Pons (tissue), 1 donor: ENCODE measurements at regions not wholly inside any gene's neighbourhood (a gene's known extent, or its start where the extent isn't known, plus 50 kb on each side); places are given as distances from the start of the nearest gene placed in this dataset.
A peak's percentile ranks its signal among the peaks of the same experiment; 100 is the strongest.
"Not testable (repeated sequence)": the region's sequence is repeated elsewhere in the genome, so short reads cannot be mapped to it uniquely, and the experiment has no call there.

Experiments
- DNase-seq: peaks from one replicate; pipeline ENCODE4 v3.0.0-alpha.2; 2016; ENCODE audit warnings: low spot score

GRCh38 chr16:88265286-88265938 is 117.3 kb upstream of the ZNF469 start:
- not testable (repeated sequence) for DNase-seq

GRCh38 chr16:88266036-88266435 is 116.7 kb upstream of the ZNF469 start:
- DNase-seq, result not testable (repeated sequence)

DNA sequence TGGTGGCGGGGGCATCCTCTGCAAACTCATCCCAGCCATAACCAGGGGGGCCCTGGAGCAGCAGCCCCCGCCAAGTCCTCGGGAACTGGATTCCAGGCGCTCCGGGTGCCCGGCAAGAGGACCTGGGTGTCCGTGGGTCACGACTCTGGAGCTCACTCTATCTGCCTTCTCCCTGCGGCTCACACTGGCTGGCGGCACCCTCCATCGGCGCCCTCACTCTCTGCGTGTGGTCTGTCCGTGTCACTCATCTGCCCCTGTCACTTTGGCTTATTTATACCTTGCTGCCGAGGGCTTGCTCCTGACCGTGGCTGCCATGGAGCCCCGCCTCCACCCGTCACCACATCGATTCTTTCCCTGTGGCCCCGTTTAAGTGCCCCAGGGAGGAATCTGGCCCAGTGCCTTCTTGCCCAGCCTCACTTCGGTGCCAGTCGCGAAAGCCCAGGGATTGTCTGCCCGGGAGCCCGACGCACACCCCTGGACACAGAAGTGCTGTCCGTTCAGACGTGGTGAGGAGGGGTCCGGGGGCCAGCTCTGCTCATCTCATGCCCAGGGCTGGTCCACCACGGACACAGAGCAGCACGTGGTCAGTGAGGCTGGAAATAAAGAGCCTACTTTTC is 115.7 kb upstream of the ZNF469 start:
- DNase-seq, result peak; percentile 48

DNA sequence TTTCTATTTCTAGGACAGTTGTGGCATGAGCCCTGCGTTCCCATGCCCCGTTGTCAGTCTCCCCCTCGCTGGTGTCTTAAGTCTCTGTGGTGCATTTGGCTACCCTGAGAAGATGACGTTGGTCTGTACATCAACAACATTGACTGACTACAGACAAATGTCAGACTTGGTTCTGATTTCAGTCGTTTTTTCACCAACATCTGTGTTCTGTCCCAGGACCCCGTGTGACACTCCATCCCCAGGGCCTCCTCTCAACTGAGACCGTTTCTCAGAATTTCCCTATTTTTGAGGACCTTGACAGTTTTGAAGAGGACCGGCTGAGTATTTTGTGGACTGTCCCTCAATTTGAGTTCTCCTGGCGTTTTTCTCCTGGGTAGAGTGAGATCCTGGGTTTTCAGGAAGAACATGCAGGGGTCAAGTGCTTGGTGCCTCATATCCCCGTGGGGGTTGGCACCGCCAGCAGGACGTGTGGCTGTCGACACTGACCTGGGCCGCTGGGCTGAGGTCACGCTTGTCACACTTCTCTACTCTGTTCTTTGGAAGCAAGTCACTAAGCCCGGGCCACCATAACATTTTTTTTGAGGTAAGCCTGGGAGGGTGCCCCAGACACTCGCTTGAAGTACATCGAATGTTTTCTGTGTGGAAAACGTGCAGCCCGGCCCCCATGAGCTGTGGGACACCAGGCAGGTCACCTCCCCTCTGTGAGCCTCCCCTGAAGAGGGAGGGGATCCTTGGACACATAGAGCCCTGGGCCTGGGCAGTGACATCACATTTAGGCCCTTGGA is 114.4 kb upstream of the ZNF469 start:
- not testable (repeated sequence) for DNase-seq

DNA sequence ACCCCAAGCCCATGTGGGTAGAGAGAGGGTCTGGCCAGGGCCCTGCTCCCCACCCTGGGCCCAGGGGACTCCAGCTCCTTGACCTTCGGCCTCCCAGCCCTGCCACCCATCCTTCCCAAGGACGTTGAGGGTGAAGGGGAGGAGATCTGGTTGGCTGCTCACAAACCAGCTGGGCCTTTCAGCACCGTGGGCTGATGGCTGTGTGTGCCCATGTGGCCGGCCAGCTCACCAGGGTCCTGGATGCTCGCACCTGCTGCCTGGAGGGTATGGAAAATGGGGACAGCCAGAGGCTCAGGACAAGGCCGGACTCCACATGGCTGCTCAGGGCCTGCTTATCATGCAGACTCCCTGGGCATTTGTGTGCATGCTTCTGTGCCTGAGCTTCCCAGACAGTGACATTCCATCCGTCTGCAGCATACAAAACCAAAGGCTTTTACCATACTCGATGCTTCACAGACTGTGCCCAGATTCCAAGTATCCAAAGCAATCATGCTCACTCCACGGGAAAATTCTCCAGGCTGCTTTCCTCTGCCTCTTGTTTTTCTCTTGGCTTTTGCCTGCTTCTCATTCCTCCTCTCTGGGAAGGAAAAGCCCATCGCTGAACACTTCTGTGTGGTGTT is 112.5 kb upstream of the ZNF469 start:
- DNase-seq, result not testable (repeated sequence)

GRCh38 chr16:88271296-88271695 is 111.5 kb upstream of the ZNF469 start:
- not testable (repeated sequence) for DNase-seq

- DNase-seq, result not testable (repeated sequence)
These were observed 111.0 kb upstream of the ZNF469 start for GRCh38 chr16:88271776-88272175.

GRCh38 chr16:88272437-88272836 is 110.3 kb upstream of the ZNF469 start:
- DNase-seq, result not testable (repeated sequence)

DNA sequence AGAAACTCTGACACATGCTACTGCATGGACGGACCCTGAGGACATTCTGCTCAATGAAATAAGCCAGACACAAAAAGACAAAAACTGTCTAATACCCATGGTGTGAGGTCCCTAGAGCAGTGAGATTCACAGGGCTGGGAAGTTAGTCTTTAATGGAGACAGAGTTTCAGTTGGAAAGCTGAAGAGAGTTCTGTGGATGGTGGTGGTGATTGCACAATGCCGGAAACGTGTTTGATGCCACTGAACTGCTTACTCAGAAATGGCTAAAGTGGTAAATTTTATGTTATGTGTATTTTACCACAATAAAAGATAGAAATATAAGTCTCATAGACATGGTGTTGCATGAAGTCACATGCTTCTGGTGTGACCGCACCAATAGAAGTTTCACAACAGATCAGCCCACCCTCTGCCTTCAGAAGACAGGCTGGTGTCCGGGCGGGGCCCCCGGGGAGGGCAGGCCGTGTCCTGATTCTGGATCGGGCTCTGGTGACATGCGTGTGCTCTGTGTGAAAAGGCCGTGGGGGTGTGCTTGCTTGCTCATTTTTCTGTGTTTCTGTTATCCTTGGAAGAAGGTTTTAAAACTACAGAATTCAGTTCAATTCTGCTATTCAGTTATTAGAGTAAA is 108.5 kb upstream of the ZNF469 start:
- not testable (repeated sequence) for DNase-seq

DNA sequence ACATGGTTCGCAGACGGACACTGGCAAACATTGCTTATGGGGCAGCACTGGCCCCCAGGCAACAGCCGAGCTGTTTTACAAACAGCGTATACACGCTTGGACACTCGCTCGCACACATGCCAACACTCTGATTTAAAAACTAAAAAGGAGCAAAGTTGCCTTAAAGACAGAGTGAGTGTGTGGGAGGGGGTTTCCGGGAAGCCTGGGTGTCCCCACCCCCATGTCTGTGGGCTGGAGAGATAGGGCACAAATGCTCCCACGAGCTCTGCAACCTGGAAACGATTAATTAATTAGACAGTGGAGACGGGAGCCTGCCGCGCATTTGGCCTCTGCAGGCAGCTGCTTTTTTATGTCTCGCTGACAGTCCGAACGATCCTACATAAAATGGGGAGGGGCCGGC is 107.9 kb upstream of the ZNF469 start:
- no peak for DNase-seq

DNA sequence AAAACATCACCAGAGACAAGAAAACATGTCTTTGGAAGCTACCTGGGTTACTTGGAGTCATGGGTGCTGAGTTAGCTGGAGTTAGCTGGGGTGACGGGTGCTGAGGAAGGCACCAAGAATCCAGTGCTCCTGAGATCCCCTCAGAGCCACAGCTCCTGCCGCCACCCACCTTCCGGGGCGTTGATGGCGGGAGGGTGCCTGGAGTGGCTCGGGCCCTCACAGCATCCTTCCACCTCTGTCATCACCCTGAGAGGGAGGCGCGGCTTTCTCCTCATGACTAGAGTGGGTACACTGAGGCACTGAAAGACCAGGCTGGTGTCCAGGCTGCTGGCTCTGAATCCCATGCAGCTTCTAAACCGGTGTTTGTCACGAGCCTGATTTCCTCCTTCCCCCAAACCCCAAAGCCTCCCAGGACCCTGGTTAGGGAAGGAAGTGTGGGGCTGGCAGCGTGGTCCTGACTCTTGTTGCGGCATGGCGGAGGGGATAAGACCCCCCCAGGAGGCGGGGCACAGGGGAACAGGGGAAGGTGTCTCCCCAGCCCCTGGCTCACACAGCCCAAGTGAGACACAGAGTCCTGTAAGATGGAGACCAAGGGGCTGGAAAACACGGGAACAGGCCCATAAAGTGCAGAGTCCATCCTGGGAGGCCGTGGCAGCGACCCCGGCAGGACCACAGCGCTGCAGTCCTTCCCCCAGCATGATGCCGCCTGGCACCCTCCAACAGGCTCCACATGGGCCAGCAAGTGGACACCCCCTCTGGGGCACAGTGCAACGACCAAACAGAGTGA is 107.2 kb upstream of the ZNF469 start:
- DNase-seq, result not testable (repeated sequence)

DNA sequence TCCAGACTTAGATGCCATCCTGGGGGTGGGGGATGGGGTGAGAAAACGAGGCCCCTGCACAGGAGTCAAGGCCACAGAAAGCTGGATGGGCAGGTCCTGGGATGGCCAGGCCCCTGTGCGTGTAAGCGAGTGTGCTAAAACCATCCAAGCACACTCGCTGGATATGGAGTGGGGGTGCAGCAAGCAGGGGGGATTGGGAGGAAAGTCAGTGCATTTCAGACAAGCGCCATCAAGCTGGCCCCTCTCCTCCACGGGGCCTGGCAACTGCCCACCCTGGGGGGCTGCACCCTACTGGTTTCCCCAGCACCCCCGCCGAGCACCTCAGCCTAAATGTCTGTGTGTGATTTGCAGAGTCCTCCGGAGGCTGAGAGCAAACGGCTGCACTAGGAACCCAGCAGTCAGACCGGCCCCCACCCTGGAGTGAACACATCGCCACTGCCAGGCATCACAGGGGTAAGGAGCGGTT is 106.6 kb upstream of the ZNF469 start:
- DNase-seq, result not testable (repeated sequence)

DNA sequence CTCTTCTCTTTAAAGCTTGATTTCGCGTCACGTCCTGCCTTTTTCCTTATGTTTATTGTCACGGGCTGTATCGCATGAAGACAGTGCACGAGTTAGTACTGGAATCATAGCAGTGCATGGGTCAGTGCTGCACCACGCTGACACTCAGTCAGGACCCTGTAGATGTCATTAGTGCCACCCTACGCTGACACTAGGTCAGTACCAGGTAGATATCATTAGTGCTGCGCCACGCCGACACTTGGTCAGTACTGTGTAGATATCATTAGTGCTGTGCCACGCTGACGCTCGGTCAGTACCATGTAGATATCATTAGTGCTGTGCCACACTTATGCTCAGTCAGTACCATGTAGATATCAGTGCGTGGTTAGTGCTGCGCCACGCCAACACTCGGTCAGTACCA is 106.2 kb upstream of the ZNF469 start:
- DNase-seq, result no peak

DNA sequence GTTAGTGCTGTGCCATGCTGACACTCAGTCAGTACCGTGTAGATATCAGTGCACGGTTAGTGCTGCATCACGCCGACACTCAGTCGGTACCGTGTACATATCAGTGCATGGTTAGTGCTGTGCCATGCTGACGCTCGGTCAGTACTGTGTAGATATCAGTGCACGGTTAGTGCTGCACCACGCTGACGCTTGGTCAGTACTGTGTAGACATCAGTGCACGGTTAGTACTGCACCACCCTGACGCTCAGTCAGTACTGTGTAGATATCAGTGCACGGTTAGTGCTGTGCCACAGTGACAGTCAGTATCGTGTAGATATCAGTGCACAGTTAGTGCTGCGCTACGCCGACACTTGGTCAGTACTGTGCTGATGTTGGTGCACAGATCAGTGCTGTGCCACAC is 102.8 kb upstream of the ZNF469 start:
- no peak for DNase-seq

DNA sequence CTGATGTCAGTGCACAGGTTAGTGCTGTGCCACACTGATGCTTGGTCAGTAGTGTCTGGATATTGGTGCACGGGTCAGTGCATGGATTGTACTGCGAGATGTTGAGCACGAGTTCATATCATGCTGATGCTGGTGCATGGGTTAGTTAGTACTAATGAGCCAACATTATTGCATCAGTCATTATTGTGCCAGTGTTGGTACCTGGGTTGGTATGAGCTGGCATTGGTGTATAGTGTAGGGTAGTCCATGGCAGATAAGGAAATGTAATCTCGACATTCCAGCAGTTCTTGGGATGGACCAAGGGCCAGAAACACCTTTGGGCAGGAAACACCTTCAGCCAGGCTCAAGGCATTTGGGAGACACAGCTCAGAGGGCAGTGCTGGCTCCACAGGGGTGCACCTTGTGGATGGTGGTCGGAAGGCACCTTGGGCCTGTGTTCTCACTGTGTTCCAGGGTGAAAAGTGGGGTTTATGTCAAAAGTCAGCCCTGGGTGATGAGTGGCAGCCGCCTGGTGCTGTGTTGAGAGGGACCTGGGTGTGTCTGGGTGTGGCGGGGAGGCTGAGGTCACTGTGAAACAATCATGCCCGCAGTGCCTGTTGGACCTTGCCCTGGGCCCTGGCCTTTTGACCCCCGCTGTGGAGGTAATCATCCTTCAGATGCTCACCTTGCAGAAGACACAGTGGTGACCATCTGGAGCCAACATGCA is 100.7 kb upstream of the ZNF469 start:
- no peak for DNase-seq

GRCh38 chr16:88282564-88283395 is 100.0 kb upstream of the ZNF469 start:
- no peak for DNase-seq

- DNase-seq, result no peak
These were observed 99.2 kb upstream of the ZNF469 start for GRCh38 chr16:88283596-88283995.

DNA sequence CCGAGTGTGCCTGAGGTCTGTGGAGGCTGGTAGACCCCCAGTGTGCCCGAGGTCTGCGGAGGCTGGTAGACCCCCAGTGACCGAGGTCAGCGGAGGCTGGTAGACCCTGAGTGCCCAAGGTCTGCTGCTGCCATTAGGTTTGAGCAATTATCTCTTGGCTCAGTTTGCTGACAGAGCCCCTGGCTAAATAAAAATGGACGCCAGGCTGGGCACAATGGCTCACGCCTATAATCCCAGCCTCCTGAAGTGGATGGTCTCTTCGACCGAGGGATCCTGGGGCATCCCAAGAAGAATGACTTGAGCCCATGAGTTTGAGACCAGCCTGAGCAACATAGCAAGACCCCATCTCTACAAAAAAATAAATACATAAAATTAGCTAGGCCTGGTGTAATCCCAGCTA is 98.7 kb upstream of the ZNF469 start:
- no peak for DNase-seq

DNA sequence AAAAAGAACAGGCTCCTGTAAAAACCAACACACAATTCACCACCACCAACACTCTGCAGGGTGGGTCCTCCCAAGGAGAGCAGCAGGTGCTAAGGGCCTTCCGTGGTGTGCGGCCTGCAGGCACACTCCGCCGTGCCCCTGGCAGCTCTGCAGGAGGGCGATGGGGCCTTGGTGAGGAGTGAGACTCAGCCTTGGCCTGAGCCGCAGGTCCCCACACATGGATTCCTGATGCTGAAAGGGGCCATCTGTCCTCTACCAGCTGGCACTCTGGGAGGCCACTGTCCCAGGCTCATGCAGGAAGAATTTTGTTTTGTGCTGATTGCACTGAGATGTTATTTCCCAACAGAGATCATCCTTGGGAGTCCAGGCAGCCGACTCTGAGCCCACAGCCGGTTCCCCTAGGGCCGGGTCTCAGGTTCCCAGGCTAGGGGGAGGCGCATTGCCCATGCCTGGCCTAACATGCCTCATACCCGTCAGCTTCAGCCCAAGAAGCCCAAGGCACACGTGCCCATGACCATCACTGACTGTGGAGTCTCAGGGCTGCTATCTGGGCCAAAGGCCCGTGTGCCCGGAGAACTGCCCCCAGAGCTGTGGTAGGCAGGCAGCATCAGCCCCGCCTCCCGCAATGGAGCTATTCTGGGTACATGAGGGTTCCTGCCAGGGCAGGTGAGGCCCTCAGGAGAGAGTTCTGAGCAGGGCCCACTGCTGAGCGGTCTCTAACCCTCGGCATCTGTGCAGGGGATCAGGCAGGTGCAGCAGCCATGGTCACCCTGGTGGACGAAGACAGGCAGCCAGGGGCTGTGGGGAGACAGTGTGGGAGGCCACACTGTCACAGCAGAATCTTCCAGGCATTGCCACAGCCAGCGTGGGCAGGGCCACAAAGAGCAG is 97.9 kb upstream of the ZNF469 start:
- no peak for DNase-seq
